ENCODE measurements at regions not wholly inside any gene's neighbourhood (a gene's known extent, or its start where the extent isn't known, plus 50 kb on each side); places are given as distances from the start of the nearest gene placed in this dataset.

DNA sequence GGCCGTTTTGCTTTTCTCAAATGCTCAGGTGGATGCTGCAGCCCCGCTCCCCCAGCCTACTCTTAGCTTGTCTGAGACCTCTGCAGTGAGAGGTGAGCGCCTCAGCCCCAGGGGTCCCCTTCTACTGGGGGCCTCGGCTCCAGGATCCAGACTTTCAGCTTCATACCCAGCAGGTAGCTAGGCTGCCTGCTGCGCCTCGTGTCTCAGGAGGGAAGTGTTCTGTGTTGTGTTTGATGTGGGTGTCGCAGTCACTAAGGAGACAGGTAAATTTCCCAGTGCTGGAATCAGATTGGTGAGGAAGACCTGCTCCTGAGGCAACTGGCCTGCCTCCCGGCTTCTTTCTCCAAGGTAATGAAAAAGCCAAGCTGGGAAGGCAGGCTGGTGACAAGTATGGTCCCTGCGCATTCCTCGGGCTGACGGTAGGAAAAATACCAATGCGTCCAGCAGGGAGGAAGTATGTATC lies 604.0 kb upstream of the SALL1 start:
- no peaks in the 10 kb centered on the region for H3K36me3 Mint-ChIP-seq (ENCODE audit: low read depth)
- no peak overlapping the region for H3K4me3 Mint-ChIP-seq
- no peaks in the 10 kb centered on the region for H3K27me3 Mint-ChIP-seq

DNA sequence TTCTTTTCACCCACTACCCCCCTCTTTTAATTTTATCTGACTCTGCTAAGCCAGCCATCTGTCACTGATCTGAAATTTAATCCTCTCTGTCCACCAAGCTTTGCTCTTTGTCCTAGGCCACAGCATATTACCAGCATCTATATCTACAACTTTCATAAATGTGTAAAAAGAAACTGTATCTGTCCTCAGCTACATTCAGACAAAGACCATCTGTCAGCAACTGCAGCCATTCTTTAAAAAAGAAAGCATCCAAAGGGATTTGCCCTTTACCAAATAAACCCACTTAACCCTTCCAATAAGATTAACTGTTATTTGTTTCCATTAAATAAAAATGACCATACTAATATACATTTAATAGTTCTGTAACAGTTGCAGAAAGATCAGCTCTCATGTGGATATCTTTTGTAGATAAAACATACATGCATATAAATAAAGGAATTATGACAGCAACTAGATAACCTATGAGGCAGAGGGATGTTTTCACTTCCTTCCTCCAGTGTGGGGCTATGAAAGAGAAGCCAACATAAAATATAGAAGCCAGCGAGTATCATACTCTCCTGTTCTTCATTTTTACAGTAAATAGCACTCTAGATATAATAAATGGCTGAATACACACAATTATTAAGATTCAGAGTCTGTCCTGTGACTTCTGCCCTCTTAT lies 602.5 kb upstream of the SALL1 start:
- Mint-ChIP-seq H3K27me3 (no peaks in the 10 kb centered on the region), H3K9me3 (no peaks in the 10 kb centered on the region), H3K4me1 (ENCODE audit: low read depth) (no peaks in the 10 kb centered on the region), H3K4me3 (no peak overlapping the region), H3K36me3 (ENCODE audit: low read depth) (no peaks in the 10 kb centered on the region), H3K27ac (no peak overlapping the region)
- no peak for DNase-seq

More for the DNA sequence above, 604.0 kb upstream of the SALL1 start:
- Mint-ChIP-seq H3K27ac (no peak overlapping the region), H3K4me1 (ENCODE audit: low read depth) (no peaks in the 10 kb centered on the region), H3K9me3 (no peaks in the 10 kb centered on the region)
- DNase-seq: no peak

DNA sequence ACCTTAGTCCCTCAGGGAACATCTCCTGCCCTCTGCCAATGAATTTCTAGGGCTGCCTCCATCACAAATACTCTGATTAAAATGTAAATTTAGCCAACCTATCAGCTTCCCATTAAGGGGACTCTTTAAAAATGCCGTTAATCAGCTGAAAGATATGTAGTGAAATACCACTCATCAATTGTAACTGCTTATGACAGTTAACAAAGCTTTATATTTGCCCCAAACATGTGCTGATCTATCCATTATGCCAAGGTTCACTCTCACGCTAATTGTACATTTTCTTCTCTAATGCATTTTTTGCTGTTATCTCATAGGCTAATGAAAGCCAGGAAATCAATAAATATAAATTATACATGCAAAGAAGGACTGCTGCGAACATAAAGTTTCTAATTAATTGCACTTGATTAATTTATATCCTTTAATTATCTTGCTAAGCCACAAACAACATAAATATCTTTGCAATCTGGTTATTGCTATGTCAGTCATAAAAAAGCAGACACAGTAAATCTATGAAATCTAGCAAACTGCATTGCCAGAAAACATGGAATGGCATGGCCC lies 601.4 kb upstream of the SALL1 start:
- Mint-ChIP-seq H3K4me1 (ENCODE audit: low read depth) (no peaks in the 10 kb centered on the region), H3K27me3 (no peaks in the 10 kb centered on the region), H3K27ac (no peak overlapping the region), H3K9me3 (no peaks in the 10 kb centered on the region), H3K4me3 (no peak overlapping the region), H3K36me3 (ENCODE audit: low read depth) (no peaks in the 10 kb centered on the region)
- DNase-seq: no peak

DNA sequence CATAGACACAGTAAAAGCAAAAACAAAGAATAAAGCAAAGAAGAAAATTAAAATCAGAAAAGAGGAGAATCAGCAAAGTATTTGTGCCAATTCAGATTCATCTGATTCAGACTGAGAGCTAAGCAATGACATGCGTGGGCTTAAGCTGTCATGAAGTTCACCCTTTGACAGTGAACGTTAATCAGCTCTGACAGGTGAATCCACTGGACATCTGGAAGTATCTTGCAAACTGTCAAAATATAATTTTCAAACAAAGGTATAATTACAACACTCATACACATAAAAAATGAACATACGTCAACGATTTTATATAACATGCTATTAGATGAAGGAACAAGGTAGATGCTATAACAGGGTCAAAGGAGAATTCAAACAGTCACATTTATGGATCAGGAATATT lies 596.3 kb upstream of the SALL1 start:
- no peak for DNase-seq
- H3K27me3 Mint-ChIP-seq: no peaks in the 10 kb centered on the region
- H3K4me3 Mint-ChIP-seq: no peak overlapping the region
- H3K36me3 Mint-ChIP-seq (ENCODE audit: low read depth): no peaks in the 10 kb centered on the region
- no peaks in the 10 kb centered on the region for H3K4me1 Mint-ChIP-seq (ENCODE audit: low read depth)
- no peak overlapping the region for H3K27ac Mint-ChIP-seq
- H3K9me3 Mint-ChIP-seq: peaks cover 4% of the 10 kb centered on the region

DNA sequence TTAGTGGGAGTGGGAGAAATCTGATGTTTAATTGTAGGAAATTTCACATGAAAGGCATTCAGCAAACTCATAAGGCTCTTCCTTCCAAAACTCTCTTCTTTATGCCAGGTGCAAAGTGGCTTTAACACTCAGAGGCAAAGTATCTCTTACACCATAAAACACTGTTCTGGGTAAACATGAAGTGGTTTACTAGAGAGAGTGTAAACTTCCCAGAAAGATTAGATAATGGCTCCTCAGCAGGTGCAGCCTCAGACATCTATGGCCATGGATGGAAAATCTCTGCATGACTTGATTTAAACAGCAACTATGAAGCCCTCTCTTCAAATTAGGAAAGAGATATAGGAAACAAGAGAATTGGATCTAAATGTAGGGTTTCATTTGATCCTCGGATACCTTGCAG lies 583.1 kb upstream of the SALL1 start:
- DNase-seq: no peak
- no peaks in the 10 kb centered on the region for H3K36me3 Mint-ChIP-seq (ENCODE audit: low read depth)
- peaks cover 19% of the 10 kb centered on the region for H3K9me3 Mint-ChIP-seq
- H3K27me3 Mint-ChIP-seq: no peaks in the 10 kb centered on the region
- H3K4me1 Mint-ChIP-seq (ENCODE audit: low read depth): no peaks in the 10 kb centered on the region
- H3K27ac Mint-ChIP-seq: no peak overlapping the region
- no peak overlapping the region for H3K4me3 Mint-ChIP-seq

DNA sequence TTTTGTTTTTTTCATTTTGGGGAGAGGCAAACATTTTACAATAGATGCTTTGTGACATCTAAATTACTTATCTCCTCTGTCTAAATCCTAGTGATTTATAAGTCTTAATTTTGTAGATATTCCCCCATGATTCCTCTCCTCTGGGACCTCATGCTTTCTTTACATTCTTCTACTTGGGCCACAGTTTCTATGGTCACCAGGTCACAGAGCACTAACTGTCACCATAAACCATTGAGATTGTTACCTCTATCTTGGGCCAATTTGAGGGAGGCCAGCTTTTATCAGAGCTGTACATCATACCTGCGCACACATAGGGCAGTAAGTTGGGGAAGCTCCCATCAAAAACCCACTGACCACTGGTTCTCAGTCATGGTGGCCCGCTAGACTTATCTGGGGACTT lies 582.1 kb upstream of the SALL1 start:
- H3K36me3 Mint-ChIP-seq (ENCODE audit: low read depth): no peaks in the 10 kb centered on the region
- H3K27ac Mint-ChIP-seq: no peak overlapping the region
- H3K4me1 Mint-ChIP-seq (ENCODE audit: low read depth): no peaks in the 10 kb centered on the region
- DNase-seq: no peak
- H3K4me3 Mint-ChIP-seq: no peak overlapping the region
- H3K9me3 Mint-ChIP-seq: peaks cover 14% of the 10 kb centered on the region
- no peaks in the 10 kb centered on the region for H3K27me3 Mint-ChIP-seq

DNA sequence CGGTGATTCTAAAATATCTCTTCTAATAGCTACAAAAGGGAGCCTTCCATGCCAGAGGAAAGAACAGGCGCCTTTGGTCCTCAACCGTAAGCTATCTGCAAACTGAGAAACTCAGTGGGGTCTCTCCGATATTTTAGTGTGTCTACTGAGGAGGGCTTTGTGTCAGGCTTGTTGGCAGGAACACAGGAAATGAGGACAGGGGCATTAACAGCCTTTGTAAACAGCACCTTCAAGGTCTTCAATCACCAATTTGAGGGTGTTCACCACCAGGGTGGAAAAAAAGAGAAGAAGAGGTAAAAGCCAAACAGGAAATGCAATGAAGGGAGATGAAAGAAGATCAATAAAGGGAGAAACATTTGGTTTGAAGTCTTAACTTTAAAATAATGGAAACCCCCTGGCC lies 580.1 kb upstream of the SALL1 start:
- Mint-ChIP-seq H3K36me3 (ENCODE audit: low read depth) (no peaks in the 10 kb centered on the region), H3K27me3 (no peaks in the 10 kb centered on the region), H3K27ac (no peak overlapping the region), H3K4me3 (no peak overlapping the region), H3K9me3 (peaks cover 16% of the 10 kb centered on the region), H3K4me1 (ENCODE audit: low read depth) (no peaks in the 10 kb centered on the region)
- DNase-seq: no peak

DNA sequence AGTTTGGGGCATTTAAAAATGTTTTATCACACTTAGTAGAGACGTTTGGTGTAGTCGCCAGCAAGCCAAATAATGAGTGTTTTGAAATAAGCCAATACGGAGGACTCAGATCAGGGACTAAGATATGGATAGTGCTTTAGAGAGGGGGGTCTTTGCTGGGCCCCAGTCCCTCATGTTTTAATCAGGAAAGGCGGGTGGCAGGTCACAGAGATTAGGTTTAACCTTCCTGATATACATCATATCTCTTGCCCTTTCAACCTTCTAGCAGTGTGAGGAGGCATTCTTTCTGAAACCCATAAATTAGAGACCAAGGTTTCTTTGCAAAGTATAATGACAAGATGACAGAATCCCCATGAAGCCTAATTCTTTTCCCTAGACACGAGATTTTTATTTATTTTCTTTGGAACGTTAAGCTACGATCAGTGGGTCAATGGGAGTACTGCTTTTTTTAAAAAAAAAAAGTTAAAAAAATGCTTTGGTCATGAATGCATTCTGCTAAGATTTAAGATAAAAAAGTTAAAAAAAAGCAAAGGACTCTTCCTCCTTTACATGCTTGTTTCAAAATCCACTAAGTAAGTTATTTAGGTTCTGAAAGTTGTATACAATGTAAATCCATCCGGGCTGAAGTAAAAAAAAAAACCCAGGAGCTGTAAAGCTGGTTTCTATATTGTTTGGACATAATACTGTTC lies 572.1 kb upstream of the SALL1 start:
- Mint-ChIP-seq H3K27me3 (no peaks in the 10 kb centered on the region), H3K9me3 (peaks cover 19% of the 10 kb centered on the region), H3K27ac (no peak overlapping the region), H3K4me1 (ENCODE audit: low read depth) (no peaks in the 10 kb centered on the region), H3K36me3 (ENCODE audit: low read depth) (no peaks in the 10 kb centered on the region), H3K4me3 (no peak overlapping the region)
- no peak for DNase-seq

DNA sequence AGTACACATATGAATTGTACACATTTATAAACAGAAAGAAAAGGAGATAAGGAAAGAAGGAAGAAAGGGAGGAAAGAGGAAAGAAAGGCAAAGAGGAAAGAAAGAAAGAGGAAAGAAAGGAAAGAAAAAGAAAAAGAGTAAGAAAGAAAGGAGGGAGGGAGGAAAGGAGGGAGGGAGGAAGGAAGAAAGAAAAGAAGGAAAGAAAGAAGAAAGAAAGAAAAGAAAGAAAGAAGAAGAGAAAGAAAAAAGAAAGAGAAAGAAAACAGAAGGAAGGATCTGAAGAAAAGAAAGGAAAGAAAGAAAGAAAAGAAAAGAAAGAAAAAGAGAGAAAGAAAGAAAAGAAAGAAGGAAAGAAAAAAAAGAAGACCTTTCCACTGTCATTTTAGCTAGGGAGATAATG lies 571.4 kb upstream of the SALL1 start:
- no peaks in the 10 kb centered on the region for H3K27me3 Mint-ChIP-seq
- no peak for DNase-seq

DNA sequence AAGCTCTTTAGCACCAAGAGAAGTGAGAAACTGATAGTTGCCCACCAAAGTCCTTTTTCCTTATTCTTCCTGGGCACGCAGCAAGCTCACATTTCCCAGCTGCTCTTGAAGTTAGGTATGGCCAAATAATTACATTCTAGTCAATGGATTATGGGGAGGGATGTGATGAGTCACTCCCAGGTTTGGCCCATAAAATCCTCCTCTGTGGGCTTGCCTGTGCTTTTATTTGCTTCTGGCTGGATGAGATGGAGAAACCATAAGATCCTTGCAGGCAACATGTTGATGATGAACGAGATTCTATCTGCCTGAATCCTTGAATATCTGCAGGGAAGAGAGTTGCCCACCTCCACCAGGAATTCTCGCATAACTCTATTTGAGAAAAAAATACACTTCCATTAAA lies 568.3 kb upstream of the SALL1 start:
- Mint-ChIP-seq H3K36me3 (ENCODE audit: low read depth) (no peaks in the 10 kb centered on the region), H3K27me3 (no peaks in the 10 kb centered on the region), H3K4me3 (no peak overlapping the region), H3K4me1 (ENCODE audit: low read depth) (no peaks in the 10 kb centered on the region), H3K9me3 (peaks cover 14% of the 10 kb centered on the region), H3K27ac (no peak overlapping the region)
- no peak for DNase-seq

More for the DNA sequence above, 571.4 kb upstream of the SALL1 start:
- H3K27ac Mint-ChIP-seq: no peak overlapping the region
- H3K36me3 Mint-ChIP-seq (ENCODE audit: low read depth): no peaks in the 10 kb centered on the region
- H3K9me3 Mint-ChIP-seq: peaks cover 16% of the 10 kb centered on the region
- no peaks in the 10 kb centered on the region for H3K4me1 Mint-ChIP-seq (ENCODE audit: low read depth)
- no peak overlapping the region for H3K4me3 Mint-ChIP-seq

DNA sequence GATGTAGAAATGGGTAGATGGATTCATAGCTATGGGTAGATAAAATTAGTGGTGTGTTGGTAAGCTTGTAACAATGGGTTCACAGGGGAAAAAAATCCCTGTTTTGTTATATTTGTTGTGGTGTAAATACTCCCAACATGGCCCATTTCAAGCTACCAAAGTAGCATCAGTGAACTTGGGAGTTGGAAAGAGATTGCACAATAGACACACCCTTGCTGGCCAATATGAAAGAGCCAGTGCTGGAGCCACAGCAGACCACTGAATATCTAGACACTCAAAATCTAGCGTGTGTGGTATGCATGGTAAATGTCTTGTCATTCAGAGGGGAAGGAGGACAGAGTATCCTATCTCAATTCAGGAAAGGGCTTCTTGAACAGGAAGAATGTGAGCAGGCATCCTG lies 565.1 kb upstream of the SALL1 start:
- peaks cover 23% of the 10 kb centered on the region for H3K9me3 Mint-ChIP-seq
- no peaks in the 10 kb centered on the region for H3K4me1 Mint-ChIP-seq (ENCODE audit: low read depth)
- no peak overlapping the region for H3K4me3 Mint-ChIP-seq
- no peak overlapping the region for H3K27ac Mint-ChIP-seq
- H3K36me3 Mint-ChIP-seq (ENCODE audit: low read depth): no peaks in the 10 kb centered on the region
- DNase-seq: no peak
- no peaks in the 10 kb centered on the region for H3K27me3 Mint-ChIP-seq

DNA sequence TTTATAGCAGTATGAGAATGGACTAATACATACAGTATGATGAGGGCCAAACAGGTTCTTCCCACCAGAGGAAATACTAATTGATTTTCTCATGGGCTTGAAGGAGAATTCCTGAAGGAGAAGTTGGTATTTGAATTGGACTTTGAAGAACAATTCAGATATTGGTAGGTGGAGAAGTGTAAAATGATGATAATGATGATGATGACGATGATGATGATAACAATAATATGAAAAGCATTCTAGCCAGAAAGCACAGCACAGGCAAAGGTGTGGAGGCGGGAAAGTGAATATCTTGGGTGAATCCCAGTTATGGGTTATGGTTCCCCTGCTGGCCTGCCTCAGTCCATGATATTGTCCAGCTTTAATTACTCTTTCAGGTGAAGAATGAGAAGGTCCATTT lies 562.4 kb upstream of the SALL1 start:
- Mint-ChIP-seq H3K27me3 (no peaks in the 10 kb centered on the region), H3K27ac (no peak overlapping the region), H3K36me3 (ENCODE audit: low read depth) (no peaks in the 10 kb centered on the region), H3K4me3 (no peak overlapping the region), H3K9me3 (peaks cover 17% of the 10 kb centered on the region), H3K4me1 (ENCODE audit: low read depth) (no peaks in the 10 kb centered on the region)
- no peak for DNase-seq

DNA sequence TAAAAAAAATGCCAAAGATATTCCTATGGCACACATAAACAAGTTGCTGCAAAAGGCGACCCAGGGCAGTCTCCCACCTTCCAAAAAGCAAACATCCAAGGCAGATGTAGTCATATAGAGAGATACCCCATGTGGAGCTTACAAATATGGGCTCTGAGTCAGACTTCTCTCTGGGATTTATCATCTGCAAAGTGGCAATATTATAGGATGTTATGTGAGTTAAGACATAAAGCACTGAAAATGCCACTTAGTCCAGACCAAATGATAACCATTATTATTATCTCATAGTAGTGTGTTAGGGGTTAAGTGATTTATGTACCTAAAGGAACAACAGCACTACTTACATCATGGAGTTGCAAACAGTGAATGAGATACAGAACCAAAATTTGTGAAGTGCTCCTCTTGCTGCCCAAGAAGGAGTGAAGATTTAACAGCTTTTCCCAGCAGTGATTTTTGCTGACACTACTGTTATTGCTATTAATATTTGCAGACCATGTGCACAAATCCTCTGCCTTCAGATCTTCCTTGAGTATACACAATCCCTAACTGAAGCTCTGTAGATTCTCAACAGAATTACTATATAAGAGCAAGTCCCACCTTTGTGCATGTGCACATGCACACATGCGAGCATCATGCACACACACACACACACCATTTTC lies 560.0 kb upstream of the SALL1 start:
- no peaks in the 10 kb centered on the region for H3K36me3 Mint-ChIP-seq (ENCODE audit: low read depth)
- no peak overlapping the region for H3K4me3 Mint-ChIP-seq
- no peaks in the 10 kb centered on the region for H3K4me1 Mint-ChIP-seq (ENCODE audit: low read depth)
- no peak overlapping the region for H3K27ac Mint-ChIP-seq
- DNase-seq: no peak
- no peaks in the 10 kb centered on the region for H3K27me3 Mint-ChIP-seq
- H3K9me3 Mint-ChIP-seq: peaks cover 16% of the 10 kb centered on the region

DNA sequence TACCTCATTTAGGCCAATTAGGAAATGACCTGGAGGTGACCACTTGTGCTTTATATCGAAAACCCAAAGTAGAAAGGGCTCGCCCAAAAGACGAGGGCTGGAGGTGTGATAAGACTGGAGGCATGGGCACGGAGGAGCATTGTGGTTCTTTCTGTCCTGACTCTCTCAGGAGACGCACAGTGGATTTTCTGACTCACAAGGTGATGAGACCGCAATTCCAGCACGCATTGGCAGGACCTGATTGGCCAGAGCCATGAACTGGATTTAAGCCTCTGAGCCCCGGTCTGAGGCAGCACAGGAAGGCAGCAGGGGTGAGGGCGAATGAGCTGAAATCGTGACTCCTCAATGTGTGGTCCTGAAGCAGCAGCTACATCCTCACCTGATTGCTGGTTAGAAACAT lies 559.1 kb upstream of the SALL1 start:
- no peak for DNase-seq
- Mint-ChIP-seq H3K36me3 (ENCODE audit: low read depth) (no peaks in the 10 kb centered on the region), H3K9me3 (peaks cover 14% of the 10 kb centered on the region), H3K4me3 (no peak overlapping the region), H3K27ac (no peak overlapping the region), H3K27me3 (no peaks in the 10 kb centered on the region), H3K4me1 (ENCODE audit: low read depth) (no peaks in the 10 kb centered on the region)

DNA sequence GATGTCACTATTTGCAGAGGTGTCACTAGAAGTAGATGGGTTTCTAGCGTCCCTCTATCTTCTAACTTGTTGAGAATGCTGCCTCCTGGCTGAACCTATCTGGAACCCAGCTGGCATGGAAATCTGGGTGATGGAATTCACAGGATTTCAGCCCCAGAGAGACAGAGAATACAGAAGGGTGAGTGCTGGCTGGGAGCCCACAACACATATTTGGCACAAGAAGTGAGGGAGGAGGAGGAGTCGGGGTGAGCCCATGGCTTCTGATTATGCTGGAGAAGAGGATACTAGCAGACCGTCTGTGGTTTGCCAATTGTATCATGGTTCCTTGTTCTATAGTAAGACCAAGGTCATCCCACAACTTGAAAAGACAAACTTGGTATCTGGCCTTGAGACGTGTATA lies 557.8 kb upstream of the SALL1 start:
- Mint-ChIP-seq H3K4me3 (no peak overlapping the region), H3K27me3 (no peaks in the 10 kb centered on the region), H3K27ac (no peak overlapping the region), H3K36me3 (ENCODE audit: low read depth) (no peaks in the 10 kb centered on the region), H3K9me3 (peaks cover 22% of the 10 kb centered on the region), H3K4me1 (ENCODE audit: low read depth) (no peaks in the 10 kb centered on the region)
- DNase-seq: no peak
